Muscle of arm (tissue), 1 donor: ENCODE measurements at regions not wholly inside any gene's neighbourhood (a gene's known extent, or its start where the extent isn't known, plus 50 kb on each side); places are given as distances from the start of the nearest gene placed in this dataset.
"Not testable (repeated sequence)": the region's sequence is repeated elsewhere in the genome, so short reads cannot be mapped to it uniquely, and the experiment has no call there.

Source experiments
- DNase-seq: peaks from one replicate; pipeline ENCODE4 v3.0.0-alpha.2; 2013

DNA sequence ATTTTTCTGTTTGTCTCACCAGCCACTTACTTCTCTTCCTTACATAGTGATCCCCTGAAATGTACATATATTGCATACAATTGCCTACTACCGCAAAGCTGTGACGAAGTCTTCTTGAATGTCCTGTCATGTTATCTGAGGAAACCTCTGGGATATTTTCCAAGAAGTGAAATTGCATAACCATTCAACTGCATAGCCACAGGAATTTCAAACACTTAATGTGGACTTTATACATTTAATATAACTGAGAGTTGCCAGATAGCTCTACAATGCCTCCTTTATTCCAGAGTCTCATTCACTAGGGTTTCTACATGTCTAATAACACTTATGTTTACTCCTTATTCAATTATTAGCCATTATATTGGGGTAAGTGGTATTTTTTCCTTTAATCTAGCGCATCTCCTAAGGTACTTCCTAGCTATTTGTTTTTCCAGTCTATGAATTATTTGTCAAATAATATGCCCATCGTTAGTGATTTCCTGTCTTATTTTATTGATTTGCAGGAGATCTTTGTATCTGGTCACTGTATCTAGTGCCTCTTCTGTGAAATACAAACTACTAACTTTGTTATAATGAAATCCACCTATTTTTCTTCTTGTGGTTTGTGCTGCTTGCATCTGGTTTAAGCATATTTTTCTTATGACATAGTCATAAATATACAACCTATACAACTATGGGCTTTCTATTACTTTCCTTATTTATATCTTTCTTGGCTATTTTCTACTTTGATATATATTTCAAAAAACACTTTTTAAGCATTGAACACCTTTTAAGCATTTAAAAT is 69.2 kb upstream of the GRID2 start:
- DNase-seq: no peak

DNA sequence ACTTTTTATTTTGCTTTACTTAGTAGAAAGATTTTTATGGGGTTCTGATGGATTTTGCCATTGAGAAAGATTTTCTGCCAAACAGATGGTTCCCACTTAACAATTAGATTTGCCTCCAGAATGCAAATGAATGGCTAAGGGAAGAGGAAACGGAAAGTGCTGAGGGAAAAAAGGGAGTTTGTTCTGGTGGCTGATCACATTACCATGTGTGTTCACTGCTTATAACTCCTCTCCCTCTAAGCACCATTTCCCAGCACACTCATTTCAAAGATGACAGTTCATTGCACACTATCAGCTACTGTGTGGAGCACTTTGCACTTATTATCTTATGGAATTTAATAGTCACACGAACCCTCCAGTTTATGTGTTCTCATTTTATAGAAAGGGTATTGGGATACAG is 68.0 kb upstream of the GRID2 start:
- no peak for DNase-seq

DNA sequence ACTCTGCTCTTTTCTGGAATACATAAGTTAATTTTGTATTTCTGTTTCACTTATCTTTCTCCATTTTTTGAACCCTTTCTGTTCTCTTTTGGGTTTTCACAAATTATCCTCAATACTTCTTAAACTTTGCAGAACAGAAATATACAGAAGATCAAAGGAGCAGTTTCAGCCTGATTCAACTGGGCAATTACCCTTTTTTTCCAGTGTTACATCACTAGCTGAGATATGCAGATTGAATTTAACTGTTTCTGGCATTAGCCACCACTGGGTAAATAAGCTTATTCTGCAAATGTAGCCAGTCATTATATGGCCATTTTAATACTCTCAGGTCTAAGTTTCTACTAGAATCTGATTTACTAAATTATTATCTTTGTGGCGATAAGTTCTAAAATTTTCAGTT is 66.9 kb upstream of the GRID2 start:
- DNase-seq: no peak

DNA sequence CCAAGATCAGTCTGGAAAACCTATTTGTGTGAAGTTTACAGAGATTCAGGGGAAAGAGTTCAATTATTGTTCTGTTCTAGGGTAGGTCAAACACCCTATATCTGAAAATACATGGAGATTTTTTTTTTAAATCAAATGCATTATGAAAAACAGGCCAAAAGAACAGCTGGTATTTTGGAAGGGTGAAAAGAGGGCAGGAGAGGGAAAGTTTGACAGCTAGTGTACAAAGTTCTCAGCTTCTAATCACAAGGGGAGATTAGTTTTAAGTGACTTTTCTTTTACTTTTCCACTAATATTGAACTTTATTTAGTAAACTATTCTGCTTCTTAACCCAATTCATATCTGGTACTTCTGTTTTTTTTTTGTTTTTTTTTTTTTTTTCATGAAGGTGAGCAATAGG is 66.2 kb upstream of the GRID2 start:
- DNase-seq: no peak

DNA sequence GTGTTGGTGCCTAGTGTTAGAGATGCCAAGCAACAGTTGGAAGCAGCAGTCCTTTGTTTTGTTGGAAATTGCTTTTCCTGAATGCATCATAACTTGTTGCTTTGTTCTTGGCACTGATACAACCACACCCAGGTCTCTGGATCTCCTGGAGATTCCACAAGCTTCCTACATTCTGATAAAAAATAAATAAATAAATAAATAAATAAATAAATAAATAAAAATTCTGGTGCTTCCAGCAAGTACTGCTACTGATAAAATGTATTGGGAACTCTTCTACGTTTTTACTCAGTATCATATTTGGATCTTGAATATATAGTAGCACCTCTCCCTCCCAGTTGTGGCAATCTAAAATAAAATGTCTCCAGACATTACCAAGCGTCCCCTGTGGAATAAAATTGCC is 62.7 kb upstream of the GRID2 start:
- no peak for DNase-seq

DNA sequence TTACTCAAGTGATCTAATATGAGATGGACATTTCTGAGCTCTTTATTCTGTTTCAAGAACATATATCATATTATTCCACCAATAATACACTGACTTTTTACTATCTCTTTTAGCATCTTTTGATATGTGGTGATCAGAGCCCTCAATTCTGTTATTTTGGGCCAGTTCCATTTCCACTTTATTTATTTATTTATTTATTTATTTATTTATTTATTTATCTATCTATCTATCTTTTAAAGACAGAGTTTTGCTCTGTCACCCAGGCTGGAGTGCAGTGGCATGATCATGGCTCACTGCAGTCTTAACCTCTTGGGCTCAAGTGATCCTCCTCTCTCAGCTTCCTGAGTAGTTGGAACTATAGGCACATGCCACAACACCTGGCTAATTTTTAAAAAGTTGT is 57.4 kb upstream of the GRID2 start:
- no peak for DNase-seq

DNA sequence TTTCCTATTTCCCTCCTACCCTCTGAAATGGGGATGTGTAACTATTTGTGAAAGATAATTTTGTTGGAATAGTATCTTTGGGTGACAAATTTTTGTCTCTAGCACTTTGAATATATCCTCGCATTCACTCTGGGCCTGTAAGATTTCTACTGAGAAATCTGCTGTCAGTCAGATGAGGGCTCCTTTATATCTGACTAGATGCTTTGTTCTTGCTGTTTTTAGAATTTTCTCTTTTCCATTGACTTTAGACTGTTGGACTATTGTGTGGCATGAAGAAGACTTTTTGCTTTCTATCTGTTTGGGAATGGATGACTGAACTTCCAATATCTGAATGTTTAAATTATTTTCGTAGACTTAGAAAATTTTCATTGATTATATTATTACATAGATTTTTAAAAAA is 54.2 kb upstream of the GRID2 start:
- no peak for DNase-seq

DNA sequence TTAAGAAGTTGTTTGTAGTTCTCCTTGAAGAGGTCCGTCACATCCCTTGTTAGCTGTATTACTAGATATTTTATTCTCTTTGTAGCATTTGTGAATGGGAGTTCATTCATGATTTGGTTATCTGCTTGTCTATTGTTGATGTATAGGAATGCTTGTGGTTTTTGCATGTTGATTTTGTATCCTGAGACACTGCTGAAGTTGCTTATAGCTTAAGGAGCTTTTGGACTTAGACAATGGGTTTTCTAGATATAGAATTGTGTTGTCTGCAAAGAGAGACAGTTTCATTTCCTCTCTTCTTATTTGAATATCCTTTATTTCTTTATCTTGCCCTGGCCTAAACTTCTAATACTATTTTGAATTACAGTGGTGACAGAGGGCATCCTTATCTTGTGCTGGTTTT is 52.1 kb upstream of the GRID2 start:
- DNase-seq: no peak

DNA sequence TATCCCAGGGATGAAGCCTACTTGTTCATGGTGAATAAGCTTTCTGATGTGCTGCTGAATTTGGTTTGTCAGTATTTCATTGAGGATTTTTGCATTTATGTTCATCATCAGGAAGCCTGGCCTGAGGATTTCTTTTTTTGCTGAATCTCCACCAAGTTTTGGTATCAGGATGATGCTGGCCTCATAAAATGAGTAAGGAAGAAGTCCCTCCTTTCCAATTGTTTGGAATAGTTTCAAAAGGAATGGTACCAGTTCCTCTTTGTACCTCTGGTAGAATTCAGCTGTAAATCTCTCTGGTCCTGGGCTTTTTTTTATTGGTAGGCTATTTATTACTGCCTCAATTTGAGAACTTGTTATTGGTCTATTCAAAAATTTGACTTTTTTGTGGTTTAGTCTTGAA is 51.4 kb upstream of the GRID2 start:
- DNase-seq: not testable (repeated sequence)

DNA sequence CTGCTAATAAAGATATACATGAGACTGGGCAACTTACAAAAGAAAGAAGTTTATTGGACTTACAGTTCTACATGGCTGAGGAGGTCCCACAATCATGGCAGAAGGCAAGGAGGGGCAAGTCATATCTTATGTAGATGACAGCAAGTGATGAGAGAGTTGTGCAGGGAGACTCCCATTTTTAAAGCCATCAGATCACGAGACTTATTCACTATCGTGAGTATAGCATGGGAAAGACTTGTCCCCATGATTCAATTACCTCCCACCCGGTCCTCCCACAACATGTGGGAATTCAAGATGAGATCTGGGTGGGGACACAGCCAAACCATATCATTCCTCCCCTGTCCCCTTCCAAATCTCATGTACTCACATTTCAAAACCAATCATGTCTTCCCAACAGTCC is 50.9 kb upstream of the GRID2 start:
- DNase-seq: no peak

DNA sequence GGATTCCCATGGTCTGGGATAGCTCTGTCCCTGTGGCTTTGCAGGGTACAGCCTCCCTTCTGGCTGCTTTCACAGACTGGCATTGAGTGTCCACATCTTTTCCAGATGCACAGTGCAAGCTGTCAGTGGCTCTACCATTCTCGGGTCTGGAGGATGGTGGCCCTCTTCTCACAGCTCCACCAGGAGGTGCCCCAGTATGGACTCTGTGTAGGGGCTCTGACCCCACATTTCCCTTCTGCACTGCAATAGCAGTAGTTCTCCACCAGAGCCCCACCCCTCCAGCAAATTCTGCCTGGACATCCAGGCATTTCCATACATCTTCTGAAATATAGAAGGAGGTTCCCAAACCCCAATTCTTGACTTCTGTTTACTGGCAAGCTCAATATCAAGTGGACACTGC is 50.2 kb upstream of the GRID2 start:
- DNase-seq: no peak
